GM23338 (cell line): ENCODE measurements at regions not wholly inside any gene's neighbourhood (a gene's known extent, or its start where the extent isn't known, plus 50 kb on each side); places are given as distances from the start of the nearest gene placed in this dataset.

Experiments
- ATAC-seq: fragments of 200-7000 bp; cut with Tn5 transposase; 3 replicates; pipeline ENCODE4 v1.9.1; 2020
- DNase-seq: peaks from one replicate; pipeline ENCODE4 v3.0.0-alpha.2; 2015; ENCODE audit warnings: low spot score
- H2AFZ ChIP-seq: fragments of 200-600 bp; sonication (generic); 2 replicates; pipeline ENCODE4 v1.8.0; 2016; ENCODE audit warnings: antibody characterized with exemption, mild to moderate bottlenecking, moderate library complexity
- H3F3A ChIP-seq: fragments of 200-600 bp; sonication (generic); replicated peaks from 2 replicates; pipeline ENCODE4 v1.8.0; 2017; ENCODE audit warnings: antibody characterized with exemption, mixed run types, low read depth
- H3K27ac ChIP-seq: fragments of 200-600 bp; sonication (generic); 2 replicates; pipeline ENCODE4 v1.6.1; 2016; ENCODE audit warnings: low read depth
- H3K27me3 ChIP-seq: fragments of 200-600 bp; sonication (generic); 2 replicates; pipeline ENCODE4 v1.8.0; 2016; ENCODE audit warnings: mild to moderate bottlenecking, mixed run types, moderate library complexity; ENCODE audit not compliant: insufficient read depth
- H3K36me3 ChIP-seq: fragments of 200-600 bp; sonication (generic); 2 replicates; pipeline ENCODE4 v1.8.0; 2016; ENCODE audit warnings: mild to moderate bottlenecking; ENCODE audit not compliant: insufficient read depth
- H3K4me1 ChIP-seq: fragments of 200-600 bp; sonication (generic); 2 replicates; pipeline ENCODE4 v1.8.0; 2016; ENCODE audit warnings: mild to moderate bottlenecking, moderate library complexity; ENCODE audit not compliant: insufficient read depth
- H3K4me2 ChIP-seq: fragments of 200-600 bp; sonication (generic); 2 replicates; pipeline ENCODE4 v1.7.1; 2017; ENCODE audit warnings: mixed run types
- H3K4me3 ChIP-seq: fragments of 200-600 bp; sonication (generic); 2 replicates; pipeline ENCODE4 v1.6.1; 2016; ENCODE audit warnings: mixed run types
- H3K79me2 ChIP-seq: fragments of 200-600 bp; sonication (generic); replicated peaks from 2 replicates; pipeline ENCODE4 v1.8.0; 2017; ENCODE audit warnings: mild to moderate bottlenecking; ENCODE audit not compliant: insufficient read depth
- H3K9me2 ChIP-seq: fragments of 200-600 bp; sonication (generic); 2 replicates; pipeline ENCODE4 v1.8.0; 2017; ENCODE audit not compliant: insufficient read depth
- H4K20me1 ChIP-seq: fragments of 200-600 bp; sonication (generic); replicated peaks from 2 replicates; pipeline ENCODE4 v1.8.0; 2017; ENCODE audit warnings: mild to moderate bottlenecking; ENCODE audit not compliant: insufficient read depth
- H3K27ac Mint-ChIP-seq: 2 replicates; pipeline ENCODE4 v1.8.0; 2020; ENCODE audit warnings: inconsistent platforms, mild to moderate bottlenecking, moderate library complexity, mixed read lengths
- H3K27me3 Mint-ChIP-seq: 3 replicates; pipeline ENCODE4 v1.8.0; 2022; ENCODE audit warnings: low read depth, mild to moderate bottlenecking, moderate library complexity, mixed read lengths, inconsistent platforms; ENCODE audit not compliant: insufficient read depth, poor library complexity
- H3K36me3 Mint-ChIP-seq: 3 replicates; pipeline ENCODE4 v1.8.0; 2021; ENCODE audit warnings: low read depth, mild to moderate bottlenecking, inconsistent platforms, moderate library complexity, mixed read lengths
- H3K4me1 Mint-ChIP-seq: 3 replicates; pipeline ENCODE4 v1.8.0; 2020; ENCODE audit warnings: mild to moderate bottlenecking, inconsistent platforms, mixed read lengths
- H3K4me3 Mint-ChIP-seq: 3 replicates; pipeline ENCODE4 v1.8.0; 2021; ENCODE audit warnings: moderate library complexity, mild to moderate bottlenecking, inconsistent platforms, mixed read lengths
- H3K9me3 Mint-ChIP-seq: 3 replicates; pipeline ENCODE4 v1.8.0; 2020; ENCODE audit warnings: moderate library complexity, mild to moderate bottlenecking, inconsistent platforms, mixed read lengths
- CREB1 ChIP-seq: fragments of 250-450 bp; sonication (Bioruptor Pico); IDR thresholded peaks from 2 replicates; pipeline ENCODE4 v1.5.0; 2020; ENCODE audit warnings: low read depth, mild to moderate bottlenecking, moderate library complexity
- CTCF ChIP-seq, 2 experiments: fragments of 200-600 bp in 1 of 2; sonication (generic) in 1 of 2; conservative IDR thresholded peaks; 2 replicates each; pipeline versions ENCODE4 v1.5.1 to v1.6.1; 2016 to 2017; ENCODE audit warnings: antibody characterized with exemption in 2 of 2, low read depth in 2 of 2, mild to moderate bottlenecking in 2 of 2, moderate library complexity in 1 of 2
- EZH2 ChIP-seq: fragments of 200-600 bp; sonication (generic); IDR thresholded peaks from one replicate; pipeline ENCODE4 v1.8.0; 2017; ENCODE audit warnings: antibody characterized with exemption, mild to moderate bottlenecking, low read depth; ENCODE audit not compliant: unreplicated experiment
- EZH2phosphoT487 ChIP-seq: fragments of 200-600 bp; sonication (generic); IDR thresholded peaks from one replicate; pipeline ENCODE4 v1.8.1; 2018; ENCODE audit warnings: antibody characterized with exemption; ENCODE audit not compliant: unreplicated experiment
- JUNB ChIP-seq: IDR thresholded peaks from one replicate; pipeline ENCODE4 v1.6.1; 2016; ENCODE audit warnings: antibody characterized with exemption; ENCODE audit not compliant: unreplicated experiment
- NANOG ChIP-seq: IDR thresholded peaks from 2 replicates; pipeline ENCODE4 v1.6.1; 2016; ENCODE audit warnings: antibody characterized with exemption, borderline replicate concordance
- POLR2AphosphoS5 ChIP-seq: IDR thresholded peaks from 2 replicates; pipeline ENCODE4 v1.6.1; 2016; ENCODE audit warnings: antibody characterized with exemption, low read depth
- REST ChIP-seq: IDR thresholded peaks from one replicate; pipeline ENCODE4 v1.6.1; 2018; ENCODE audit warnings: antibody characterized with exemption; ENCODE audit not compliant: unreplicated experiment
- STAT1 ChIP-seq: IDR thresholded peaks from one replicate; pipeline ENCODE4 v1.6.1; 2016; ENCODE audit warnings: antibody characterized with exemption; ENCODE audit not compliant: unreplicated experiment
- ZNF114 ChIP-seq: fragments of 250-450 bp; sonication (Bioruptor Pico); IDR thresholded peaks from 2 replicates; pipeline ENCODE4 v1.5.0; 2020; ENCODE audit warnings: mild to moderate bottlenecking, moderate library complexity
- ZNF331 ChIP-seq: fragments of 250-450 bp; sonication (Bioruptor Pico); IDR thresholded peaks from 2 replicates; pipeline ENCODE4 v1.5.0; 2020; ENCODE audit warnings: low read depth, mild to moderate bottlenecking, moderate library complexity
- TF ChIP-seq, protein P1 (sequence below): IDR thresholded peaks from 2 replicates; pipeline ENCODE4 v1.6.1; 2016; ENCODE audit warnings: antibody characterized with exemption
- TF ChIP-seq, protein P2 (sequence below): fragments of 250-450 bp; sonication (Bioruptor Pico); IDR thresholded peaks from 2 replicates; pipeline ENCODE4 v1.5.0; 2020; ENCODE audit warnings: mild to moderate bottlenecking, moderate library complexity

DNA sequence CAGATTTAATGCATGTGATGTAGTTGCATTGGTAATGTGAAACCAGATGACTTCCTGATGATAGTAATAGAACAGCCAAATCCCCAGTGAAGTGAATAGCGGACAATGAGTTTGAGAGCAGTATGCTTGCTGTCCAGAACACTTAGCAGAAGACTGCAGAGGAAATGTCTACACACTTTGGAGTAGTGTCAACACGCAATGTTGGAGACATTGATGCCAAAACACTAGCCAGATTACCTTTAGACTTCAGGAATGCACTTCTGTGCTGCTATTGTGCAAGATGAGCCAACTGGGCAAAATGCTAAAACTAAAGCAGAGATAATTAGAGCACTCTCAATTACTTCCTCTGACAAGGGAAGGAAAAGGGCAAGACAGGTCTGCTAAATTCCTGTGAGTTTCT is 176.7 kb downstream of the PRDM9 start:
- no peak overlapping the region for H3K27ac Mint-ChIP-seq
- no peak overlapping the region for H3K4me3 ChIP-seq
- ATAC-seq (no peak), DNase-seq (no peak)
- H3K27me3 Mint-ChIP-seq: peaks cover 2% of the 10 kb centered on the region
- no peaks in the 10 kb centered on the region for H3K27me3 ChIP-seq
- no peaks in the 10 kb centered on the region for H3K36me3 ChIP-seq
- H3K27ac ChIP-seq: no peak overlapping the region
- no peaks in the 10 kb centered on the region for H3K4me1 Mint-ChIP-seq
- H3K9me2 ChIP-seq: peaks cover 9% of the 10 kb centered on the region
- no peaks in the 10 kb centered on the region for H3K79me2 ChIP-seq
- no peaks in the 10 kb centered on the region for H4K20me1 ChIP-seq
- TF ChIP-seq ZNF114 (CRISPR knock-in tag) (no peak), NANOG (no peak), ZNF331 (CRISPR knock-in tag) (no peak), JUNB (no peak), STAT1 (no peak), CTCF (conservative IDR thresholded peaks at IDR 0.05; ENCODE audit: low read depth in 2 of 2) (no peak), REST (no peak), EZH2phosphoT487 (no peak), POLR2AphosphoS5 (no peak), CREB1 (CRISPR knock-in tag) (no peak), EZH2 (no peak)
- TF ChIP-seq, protein P1, sequence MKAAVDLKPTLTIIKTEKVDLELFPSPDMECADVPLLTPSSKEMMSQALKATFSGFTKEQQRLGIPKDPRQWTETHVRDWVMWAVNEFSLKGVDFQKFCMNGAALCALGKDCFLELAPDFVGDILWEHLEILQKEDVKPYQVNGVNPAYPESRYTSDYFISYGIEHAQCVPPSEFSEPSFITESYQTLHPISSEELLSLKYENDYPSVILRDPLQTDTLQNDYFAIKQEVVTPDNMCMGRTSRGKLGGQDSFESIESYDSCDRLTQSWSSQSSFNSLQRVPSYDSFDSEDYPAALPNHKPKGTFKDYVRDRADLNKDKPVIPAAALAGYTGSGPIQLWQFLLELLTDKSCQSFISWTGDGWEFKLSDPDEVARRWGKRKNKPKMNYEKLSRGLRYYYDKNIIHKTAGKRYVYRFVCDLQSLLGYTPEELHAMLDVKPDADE: no peak
- TF ChIP-seq, protein P2, sequence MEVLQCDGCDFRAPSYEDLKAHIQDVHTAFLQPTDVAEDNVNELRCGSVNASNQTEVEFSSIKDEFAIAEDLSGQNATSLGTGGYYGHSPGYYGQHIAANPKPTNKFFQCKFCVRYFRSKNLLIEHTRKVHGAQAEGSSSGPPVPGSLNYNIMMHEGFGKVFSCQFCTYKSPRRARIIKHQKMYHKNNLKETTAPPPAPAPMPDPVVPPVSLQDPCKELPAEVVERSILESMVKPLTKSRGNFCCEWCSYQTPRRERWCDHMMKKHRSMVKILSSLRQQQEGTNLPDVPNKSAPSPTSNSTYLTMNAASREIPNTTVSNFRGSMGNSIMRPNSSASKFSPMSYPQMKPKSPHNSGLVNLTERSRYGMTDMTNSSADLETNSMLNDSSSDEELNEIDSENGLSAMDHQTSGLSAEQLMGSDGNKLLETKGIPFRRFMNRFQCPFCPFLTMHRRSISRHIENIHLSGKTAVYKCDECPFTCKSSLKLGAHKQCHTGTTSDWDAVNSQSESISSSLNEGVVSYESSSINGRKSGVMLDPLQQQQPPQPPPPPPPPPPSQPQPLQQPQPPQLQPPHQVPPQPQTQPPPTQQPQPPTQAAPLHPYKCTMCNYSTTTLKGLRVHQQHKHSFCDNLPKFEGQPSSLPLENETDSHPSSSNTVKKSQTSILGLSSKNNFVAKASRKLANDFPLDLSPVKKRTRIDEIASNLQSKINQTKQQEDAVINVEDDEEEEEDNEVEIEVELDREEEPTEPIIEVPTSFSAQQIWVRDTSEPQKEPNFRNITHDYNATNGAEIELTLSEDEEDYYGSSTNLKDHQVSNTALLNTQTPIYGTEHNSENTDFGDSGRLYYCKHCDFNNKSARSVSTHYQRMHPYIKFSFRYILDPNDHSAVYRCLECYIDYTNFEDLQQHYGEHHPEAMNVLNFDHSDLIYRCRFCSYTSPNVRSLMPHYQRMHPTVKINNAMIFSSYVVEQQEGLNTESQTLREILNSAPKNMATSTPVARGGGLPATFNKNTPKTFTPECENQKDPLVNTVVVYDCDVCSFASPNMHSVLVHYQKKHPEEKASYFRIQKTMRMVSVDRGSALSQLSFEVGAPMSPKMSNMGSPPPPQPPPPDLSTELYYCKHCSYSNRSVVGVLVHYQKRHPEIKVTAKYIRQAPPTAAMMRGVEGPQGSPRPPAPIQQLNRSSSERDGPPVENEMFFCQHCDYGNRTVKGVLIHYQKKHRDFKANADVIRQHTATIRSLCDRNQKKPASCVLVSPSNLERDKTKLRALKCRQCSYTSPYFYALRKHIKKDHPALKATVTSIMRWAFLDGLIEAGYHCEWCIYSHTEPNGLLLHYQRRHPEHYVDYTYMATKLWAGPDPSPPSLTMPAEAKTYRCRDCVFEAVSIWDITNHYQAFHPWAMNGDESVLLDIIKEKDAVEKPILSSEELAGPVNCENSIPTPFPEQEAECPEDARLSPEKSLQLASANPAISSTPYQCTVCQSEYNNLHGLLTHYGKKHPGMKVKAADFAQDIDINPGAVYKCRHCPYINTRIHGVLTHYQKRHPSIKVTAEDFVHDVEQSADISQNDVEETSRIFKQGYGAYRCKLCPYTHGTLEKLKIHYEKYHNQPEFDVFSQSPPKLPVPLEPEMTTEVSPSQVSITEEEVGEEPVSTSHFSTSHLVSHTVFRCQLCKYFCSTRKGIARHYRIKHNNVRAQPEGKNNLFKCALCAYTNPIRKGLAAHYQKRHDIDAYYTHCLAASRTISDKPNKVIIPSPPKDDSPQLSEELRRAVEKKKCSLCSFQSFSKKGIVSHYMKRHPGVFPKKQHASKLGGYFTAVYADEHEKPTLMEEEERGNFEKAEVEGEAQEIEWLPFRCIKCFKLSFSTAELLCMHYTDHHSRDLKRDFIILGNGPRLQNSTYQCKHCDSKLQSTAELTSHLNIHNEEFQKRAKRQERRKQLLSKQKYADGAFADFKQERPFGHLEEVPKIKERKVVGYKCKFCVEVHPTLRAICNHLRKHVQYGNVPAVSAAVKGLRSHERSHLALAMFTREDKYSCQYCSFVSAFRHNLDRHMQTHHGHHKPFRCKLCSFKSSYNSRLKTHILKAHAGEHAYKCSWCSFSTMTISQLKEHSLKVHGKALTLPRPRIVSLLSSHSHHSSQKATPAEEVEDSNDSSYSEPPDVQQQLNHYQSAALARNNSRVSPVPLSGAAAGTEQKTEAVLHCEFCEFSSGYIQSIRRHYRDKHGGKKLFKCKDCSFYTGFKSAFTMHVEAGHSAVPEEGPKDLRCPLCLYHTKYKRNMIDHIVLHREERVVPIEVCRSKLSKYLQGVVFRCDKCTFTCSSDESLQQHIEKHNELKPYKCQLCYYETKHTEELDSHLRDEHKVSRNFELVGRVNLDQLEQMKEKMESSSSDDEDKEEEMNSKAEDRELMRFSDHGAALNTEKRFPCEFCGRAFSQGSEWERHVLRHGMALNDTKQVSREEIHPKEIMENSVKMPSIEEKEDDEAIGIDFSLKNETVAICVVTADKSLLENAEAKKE (CRISPR knock-in tag): no peak
- no peaks in the 10 kb centered on the region for H3F3A ChIP-seq
- no peak overlapping the region for H2AFZ ChIP-seq
- H3K4me2 ChIP-seq: no peak overlapping the region
- H3K4me1 ChIP-seq: no peaks in the 10 kb centered on the region
- no peak overlapping the region for H3K4me3 Mint-ChIP-seq
- H3K9me3 Mint-ChIP-seq: no peaks in the 10 kb centered on the region
- H3K36me3 Mint-ChIP-seq: no peaks in the 10 kb centered on the region
